ENCODE measurements at regions not wholly inside any gene's neighbourhood (a gene's known extent, or its start where the extent isn't known, plus 50 kb on each side); places are given as distances from the start of the nearest gene placed in this dataset.

GRCh38 chr13:63546524-63546923 lies 2130.9 kb upstream of the PCDH20 start:
- H3K27ac ChIP-seq: no peak overlapping the region
- no peaks in the 10 kb centered on the region for H3K27me3 ChIP-seq
- WGBS: 72% methylated on average over 2 of the region's 2 CpGs
- no peaks in the 10 kb centered on the region for H3K9me3 ChIP-seq
- no peak for DNase-seq (ENCODE audit: low spot score in 2 of 2)
- no peak for TF ChIP-seq POLR2A (IDR thresholded peaks at IDR 0.05)
- TF ChIP-seq POLR2AphosphoS5 (IDR thresholded peaks at IDR 0.05): no peak
- no peaks in the 10 kb centered on the region for H3K36me3 ChIP-seq
- H3K4me1 ChIP-seq: no peaks in the 10 kb centered on the region
- H3K4me3 ChIP-seq: no peak overlapping the region

- Histone ChIP-seq H3K4me3 (no peak overlapping the region), H3K27ac (no peak overlapping the region), H3K36me3 (no peaks in the 10 kb centered on the region), H3K27me3 (no peaks in the 10 kb centered on the region), H3K9me3 (no peaks in the 10 kb centered on the region), H3K4me1 (no peaks in the 10 kb centered on the region)
- TF ChIP-seq POLR2AphosphoS5 (IDR thresholded peaks at IDR 0.05) (no peak), POLR2A (IDR thresholded peaks at IDR 0.05) (no peak), EP300 (IDR thresholded peaks at IDR 0.05) (no peak), CTCF (IDR thresholded peaks at IDR 0.05) (no peak)
- 65% methylated on average over 1 of the region's 1 CpG for WGBS
- no peak for DNase-seq (ENCODE audit: low spot score in 2 of 2)
These were observed 2127.1 kb upstream of the PCDH20 start for GRCh38 chr13:63542770-63543169.

DNA sequence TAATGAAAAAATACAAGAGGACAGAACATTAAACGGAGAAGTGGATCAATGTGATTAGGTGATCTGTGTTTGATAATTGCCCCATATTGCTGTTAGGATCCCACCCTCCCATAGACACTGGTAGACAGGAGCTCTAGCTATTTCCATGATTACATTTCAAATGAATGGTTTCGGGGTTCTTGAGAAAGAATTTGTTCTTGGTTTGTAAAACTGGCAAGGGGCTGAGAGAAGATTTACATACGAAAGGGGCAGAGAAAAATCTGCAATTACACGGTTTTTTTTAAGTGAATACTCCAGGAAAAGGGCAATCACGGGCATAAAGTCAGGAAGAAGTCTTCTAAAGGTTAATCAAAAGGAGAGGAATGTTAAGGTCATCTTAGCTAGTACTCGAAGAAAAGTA lies 2125.7 kb upstream of the PCDH20 start:
- TF ChIP-seq EP300 (IDR thresholded peaks at IDR 0.05) (no peak), CTCF (IDR thresholded peaks at IDR 0.05) (no peak)
- WGBS: 59% methylated on average over 6 of the region's 6 CpGs
- Histone ChIP-seq H3K9me3 (no peaks in the 10 kb centered on the region), H3K27me3 (no peaks in the 10 kb centered on the region), H3K36me3 (no peaks in the 10 kb centered on the region), H3K4me3 (no peak overlapping the region), H3K27ac (no peak overlapping the region), H3K4me1 (no peaks in the 10 kb centered on the region)
- DNase-seq (ENCODE audit: low spot score in 2 of 2): no peak

- Histone ChIP-seq H3K27ac (no peak overlapping the region), H3K4me1 (no peaks in the 10 kb centered on the region), H3K27me3 (no peaks in the 10 kb centered on the region), H3K4me3 (no peak overlapping the region), H3K36me3 (no peaks in the 10 kb centered on the region), H3K9me3 (no peaks in the 10 kb centered on the region)
- 46% methylated on average over 1 of the region's 1 CpG for WGBS
- no peak for TF ChIP-seq EP300 (IDR thresholded peaks at IDR 0.05)
- no peak for TF ChIP-seq POLR2AphosphoS5 (IDR thresholded peaks at IDR 0.05)
- no peak for TF ChIP-seq POLR2A (IDR thresholded peaks at IDR 0.05)
- no peak for DNase-seq (ENCODE audit: low spot score in 2 of 2)
These were observed 2124.4 kb upstream of the PCDH20 start for GRCh38 chr13:63540061-63540460.

DNA sequence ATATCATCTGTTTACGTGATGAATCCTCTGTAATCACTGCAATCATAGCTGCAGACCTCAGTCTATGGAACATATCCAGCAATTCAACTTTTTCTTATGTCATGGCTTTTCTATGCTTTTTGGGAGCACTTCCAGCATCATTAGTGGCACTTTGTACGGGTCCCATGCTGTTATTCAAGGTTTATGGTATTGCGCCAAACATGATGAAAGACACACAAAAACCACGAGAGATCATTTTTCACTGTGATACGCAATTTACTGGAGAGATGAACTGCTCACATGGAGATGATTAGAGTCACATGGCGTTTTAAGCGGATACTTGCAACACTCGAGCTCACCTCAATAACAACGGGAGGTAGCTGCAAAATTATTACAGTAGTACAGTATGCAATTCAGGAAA lies 2101.7 kb upstream of the PCDH20 start:
- WGBS: 62% methylated on average over 9 of the region's 9 CpGs
- Histone ChIP-seq H3K27me3 (no peaks in the 10 kb centered on the region), H3K9me3 (no peaks in the 10 kb centered on the region), H3K4me1 (no peaks in the 10 kb centered on the region), H3K4me3 (no peak overlapping the region), H3K36me3 (no peaks in the 10 kb centered on the region), H3K27ac (no peak overlapping the region)
- DNase-seq (ENCODE audit: low spot score in 2 of 2): no peak
- TF ChIP-seq POLR2A (IDR thresholded peaks at IDR 0.05): no peak
- no peak for TF ChIP-seq CTCF (IDR thresholded peaks at IDR 0.05)
- no peak for TF ChIP-seq EP300 (IDR thresholded peaks at IDR 0.05)
- TF ChIP-seq POLR2AphosphoS5 (IDR thresholded peaks at IDR 0.05): no peak

- no peak for TF ChIP-seq CTCF (IDR thresholded peaks at IDR 0.05)
- no peak for TF ChIP-seq POLR2A (IDR thresholded peaks at IDR 0.05)
- no peaks in the 10 kb centered on the region for H3K9me3 ChIP-seq
- no peak for DNase-seq (ENCODE audit: low spot score in 2 of 2)
These were observed 2100.5 kb upstream of the PCDH20 start for GRCh38 chr13:63516124-63516523.

More at GRCh38 chr13:63516124-63516523, 2100.5 kb upstream of the PCDH20 start:
- Histone ChIP-seq H3K36me3 (no peaks in the 10 kb centered on the region), H3K4me1 (no peaks in the 10 kb centered on the region), H3K4me3 (no peak overlapping the region), H3K27ac (no peak overlapping the region), H3K27me3 (no peaks in the 10 kb centered on the region)
- WGBS: 78% methylated on average over 1 of the region's 1 CpG

Measured in suprapubic skin (tissue), 4 donors.